Heart left ventricle (tissue), 16 donors: ENCODE measurements at regions not wholly inside any gene's neighbourhood (a gene's known extent, or its start where the extent isn't known, plus 50 kb on each side); places are given as distances from the start of the nearest gene placed in this dataset.

Experiments
- ATAC-seq, 4 donors: fragments of 200-7000 bp; cut with Tn5 transposase; one replicate each; pipeline ENCODE4 v1.9.1; 2020 to 2022; ENCODE audit warnings: moderate library complexity in 4 of 4, mild to moderate bottlenecking in 3 of 4, moderate number of reproducible peaks in 1 of 4
- DNase-seq, 5 donors: peaks; one replicate each; pipeline ENCODE4 v3.0.0-alpha.2; 2020
- H3K27ac ChIP-seq, 12 donors: fragments of 200-600 bp; sonication (generic) in 4 of 12; one replicate each; pipeline versions ENCODE4 v1.5.0 to v1.8.0; 2016 to 2022; ENCODE audit warnings: mild to moderate bottlenecking in 2 of 12
- H3K27me3 ChIP-seq, 9 donors: fragments of 200-600 bp; sonication (generic) in 2 of 9; one replicate each; pipeline versions ENCODE4 v1.5.1 to v1.8.0; 2016 to 2022; ENCODE audit warnings: mild to moderate bottlenecking in 3 of 9
- H3K36me3 ChIP-seq, 9 donors: fragments of 200-600 bp; sonication (generic) in 2 of 9; one replicate each; pipeline versions ENCODE4 v1.5.0 to v1.8.0; 2018 to 2022; ENCODE audit warnings: mild to moderate bottlenecking in 2 of 9
- H3K4me1 ChIP-seq, 12 donors: fragments of 200-600 bp; sonication (generic) in 4 of 12; one replicate each; pipeline versions ENCODE4 v1.5.0 to v1.8.0; 2016 to 2022; ENCODE audit warnings: mild to moderate bottlenecking in 3 of 12
- H3K4me3 ChIP-seq, 12 donors: fragments of 200-600 bp; sonication (generic) in 4 of 12; one replicate each; pipeline versions ENCODE4 v1.5.0 to v1.8.0; 2017 to 2022; ENCODE audit warnings: mild to moderate bottlenecking in 9 of 12, moderate library complexity in 4 of 12
- H3K9me3 ChIP-seq, 12 donors: fragments of 200-600 bp; sonication (generic) in 4 of 12; one replicate each; pipeline versions ENCODE4 v1.5.0 to v1.8.0; 2016 to 2022; ENCODE audit warnings: mild to moderate bottlenecking in 1 of 12
- CTCF ChIP-seq, 12 donors: fragments of 200-600 bp; sonication (generic) in 4 of 12; IDR thresholded peaks; one replicate each; pipeline versions ENCODE4 v1.5.0 to v1.8.0; 2018 to 2022; ENCODE audit warnings: antibody characterized with exemption in 12 of 12, mild to moderate bottlenecking in 5 of 12
- POLR2A ChIP-seq, 2 donors: fragments of 450-650 bp; IDR thresholded peaks; one replicate each; pipeline ENCODE4 v1.6.1; 2017; ENCODE audit warnings: antibody characterized with exemption in 2 of 2, mild to moderate bottlenecking in 2 of 2, moderate library complexity in 2 of 2
- WGBS, 4 donors: extraction: QIAGEN DNeasy Blood & Tissue Kit in 2 of 4; methylation state at CpG; one replicate each; pipeline versions ENCODE4 v1.1.5 to v1.1.7; 2013 to 2018; 5-methylcytosine and 5-hydroxymethylcytosine counted together
- intact Hi-C, 10 donors: fragments of 100-400 bp; cut with DNase I; formaldehyde crosslinking; loops; one replicate each; pipeline versions ENCODE4 v1.11.1 to v1.14.2; 2022
- donor health status: ischemic (EF 13 %, LVEDD 7.1; RV severe dilation, severe dysfunction).
- donor health status: healthy with polysubstance abuse.
- donor health status: DM: no; HTN: yes; CAD: no.
- donor health status: DM: no; HTN: no; CAD: no.
- donor health status: ischemic (EF 25% LVEDD 6.9; RV normal size, moderate dysfunction).
- donor health status: ischemic (EF 25% LVEDD 5.7; RV mildly dilated, moderate dysfunction).
- donor health status: healthy.
- donor health status: DM: yes; HTN: yes; CAD: no.
- donor health status: ischemic (EF 35%, LVEDD 5.7; RV mildly dilated, moderate dysfunction).
- donor health status: nonischemic (EF 11% LVEDD 7.7; RV severe dilation, severe dysfunction).
- donor health status: DM: yes; HTN: yes; CAD: no.
- donor health status: PGD.
- donor health status: ischemic (EF 29% LVEDD 5.4; RV normal size, mild dysfunction).
- donor health status: nonischemic (EF 23%, LVEDD 6.1; RV moderate dilation, normal function).

- H3K27me3 ChIP-seq = no peaks in the 10 kb centered on the region
- peaks cover 0 to 24% (median 12%) of the 10 kb centered on the region in 12 donors for H3K9me3 ChIP-seq
- no peak for ATAC-seq
- 75 to 90% (median 80%) methylated on average over 1 of the region's 1 CpG for WGBS, 4 donors
- intact Hi-C loops = no loop called here
- H3K36me3 ChIP-seq = no peaks in the 10 kb centered on the region
- no peak overlapping the region for H3K4me3 ChIP-seq
- no peak for DNase-seq
- no peaks in the 10 kb centered on the region for H3K4me1 ChIP-seq
- TF ChIP-seq CTCF (IDR thresholded peaks at IDR 0.05) (no peak), POLR2A (IDR thresholded peaks at IDR 0.05) (no peak)
- no peak overlapping the region for H3K27ac ChIP-seq
These were observed 101.5 kb upstream of the GHR start for GRCh38 chr5:42321785-42322184.

- 89 to 100% (median 95%) methylated on average over 2 to 3 of the region's 3 CpGs for WGBS, 4 donors
- H3K4me3 ChIP-seq = no peak overlapping the region
- H3K4me1 ChIP-seq = no peaks in the 10 kb centered on the region
- TF ChIP-seq CTCF (IDR thresholded peaks at IDR 0.05) (no peak), POLR2A (IDR thresholded peaks at IDR 0.05) (no peak)
- H3K27ac ChIP-seq = no peak overlapping the region
- no peaks in the 10 kb centered on the region for H3K36me3 ChIP-seq
- no peaks in the 10 kb centered on the region for H3K27me3 ChIP-seq
- ATAC-seq = no peak
- intact Hi-C loops = no loop called here
- H3K9me3 ChIP-seq = peaks cover 0 to 49% (median 19%) of the 10 kb centered on the region in 12 donors
- DNase-seq = no peak
These were observed 86.1 kb upstream of the GHR start for GRCh38 chr5:42337143-42337542.

- ATAC-seq = no peak
- Histone ChIP-seq H3K4me1 (no peaks in the 10 kb centered on the region), H3K36me3 (no peaks in the 10 kb centered on the region), H3K27ac (no peak overlapping the region), H3K9me3 (peaks cover 0 to 49% (median 19%) of the 10 kb centered on the region in 12 donors), H3K4me3 (no peak overlapping the region), H3K27me3 (no peaks in the 10 kb centered on the region)
- WGBS, 4 donors = 79 to 87% (median 85%) methylated on average over 3 of the region's 3 CpGs
- intact Hi-C loops = no loop called here
- TF ChIP-seq POLR2A (IDR thresholded peaks at IDR 0.05) (no peak), CTCF (IDR thresholded peaks at IDR 0.05) (no peak)
- DNase-seq = no peak
These were observed 85.6 kb upstream of the GHR start for GRCh38 chr5:42337607-42338006.

- DNase-seq = no peak
- peaks cover 0 to 49% (median 19%) of the 10 kb centered on the region in 12 donors for H3K9me3 ChIP-seq
- H3K36me3 ChIP-seq = no peaks in the 10 kb centered on the region
- H3K4me3 ChIP-seq = no peak overlapping the region
- ATAC-seq = no peak
- no peaks in the 10 kb centered on the region for H3K27me3 ChIP-seq
- TF ChIP-seq POLR2A (IDR thresholded peaks at IDR 0.05) = no peak
- WGBS, 4 donors = 62 to 77% (median 76%) methylated on average over 1 of the region's 1 CpG
- H3K4me1 ChIP-seq = no peaks in the 10 kb centered on the region
- intact Hi-C loops = no loop called here
- H3K27ac ChIP-seq = no peak overlapping the region
These were observed 85.1 kb upstream of the GHR start for GRCh38 chr5:42338136-42338535.

- no peak overlapping the region for H3K27ac ChIP-seq
- TF ChIP-seq POLR2A (IDR thresholded peaks at IDR 0.05) (no peak), CTCF (IDR thresholded peaks at IDR 0.05) (no peak)
- H3K4me3 ChIP-seq = no peak overlapping the region
- H3K4me1 ChIP-seq = no peaks in the 10 kb centered on the region
- no peaks in the 10 kb centered on the region for H3K36me3 ChIP-seq
- intact Hi-C loops = no loop called here
- 69 to 77% (median 73%) methylated on average over 1 of the region's 1 CpG for WGBS, 4 donors
- ATAC-seq (no peak), DNase-seq (no peak)
- no peaks in the 10 kb centered on the region for H3K27me3 ChIP-seq
- H3K9me3 ChIP-seq = peaks cover 0 to 23% (median 0%) of the 10 kb centered on the region in 12 donors
These were observed 74.1 kb upstream of the GHR start for GRCh38 chr5:42349163-42349562.
